NCI-H345 (cell line): ENCODE measurements at regions not wholly inside any gene's neighbourhood (a gene's known extent, or its start where the extent isn't known, plus 50 kb on each side); places are given as distances from the start of the nearest gene placed in this dataset.
"Not testable (repeated sequence)": the region's sequence is repeated elsewhere in the genome, so short reads cannot be mapped to it uniquely, and the experiment has no call there.

Experiments
- DNase-seq: peaks from one replicate; lab custom pipeline; 2025; lab: John Stamatoyannopoulos, UW

DNA sequence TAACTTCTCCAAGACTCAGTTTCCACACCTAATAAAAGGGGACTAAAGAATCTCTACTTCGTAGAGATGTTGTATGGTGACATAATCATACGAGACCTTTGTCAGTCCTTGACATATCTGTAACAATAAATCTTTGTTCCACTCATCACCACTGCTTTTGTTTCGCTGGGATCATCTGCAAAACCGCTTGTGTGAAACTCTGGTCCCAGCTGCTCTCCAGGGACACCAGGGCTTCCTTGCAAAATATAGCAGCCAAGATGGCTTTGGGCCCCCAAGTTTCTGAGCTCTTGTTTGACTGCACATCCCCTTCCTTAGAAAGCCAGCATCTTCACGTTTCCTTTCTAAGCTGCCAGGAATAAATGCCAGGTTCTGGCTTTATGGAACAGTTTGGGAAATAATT lies 110.5 kb upstream of the RRN3 start:
- DNase-seq = not testable (repeated sequence)

DNA sequence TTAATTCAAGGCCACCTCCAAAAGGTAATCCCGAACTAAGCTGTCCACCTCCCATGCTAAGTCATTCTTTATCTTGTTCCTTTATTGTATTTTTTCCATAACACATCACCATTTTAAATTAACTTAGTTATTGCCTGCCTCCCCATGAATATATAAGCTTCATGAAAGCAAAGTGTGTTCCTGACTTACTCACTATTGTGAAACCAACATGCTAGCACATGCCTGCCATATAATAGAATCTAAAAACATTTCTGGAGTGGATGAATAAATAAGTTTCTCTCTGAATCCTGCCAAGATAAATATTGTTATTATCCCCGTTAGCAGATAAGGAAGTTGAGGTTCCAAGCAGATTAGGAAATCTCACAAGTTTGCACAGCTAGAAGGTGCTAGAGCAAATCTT lies 98.7 kb upstream of the RRN3 start:
- peak; percentile 0 for DNase-seq

GRCh38 chr16:15192197-15192596 lies 98.1 kb upstream of the RRN3 start:
- not testable (repeated sequence) for DNase-seq

DNA sequence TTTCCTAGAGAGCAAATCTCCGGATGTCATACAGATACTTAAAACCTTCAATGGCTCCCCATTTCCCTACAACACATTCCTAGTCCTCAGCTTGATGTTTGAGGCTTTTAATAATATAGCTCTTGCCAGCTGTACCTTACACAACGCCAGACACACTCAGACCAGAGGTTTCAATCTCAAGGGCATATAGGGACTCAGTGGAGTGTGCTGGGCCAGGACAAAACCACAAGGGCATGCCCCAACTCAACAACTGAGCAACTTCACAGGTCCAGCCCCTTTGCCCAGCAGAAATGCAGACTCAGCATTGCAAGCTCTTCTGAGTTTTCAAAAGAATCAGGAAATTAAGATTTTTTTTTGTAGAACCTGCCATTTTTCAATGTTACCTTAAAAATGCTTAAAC lies 95.4 kb upstream of the RRN3 start:
- not testable (repeated sequence) for DNase-seq
